ENCODE measurements at regions not wholly inside any gene's neighbourhood (a gene's known extent, or its start where the extent isn't known, plus 50 kb on each side); places are given as distances from the start of the nearest gene placed in this dataset.

- no peak for TF ChIP-seq ZNF462 (CRISPR knock-in tag; IDR thresholded peaks at IDR 0.05)
- no peak for TF ChIP-seq ZNF331 (CRISPR knock-in tag; IDR thresholded peaks at IDR 0.05; ENCODE audit: low read depth)
Observed at GRCh38 chr3:95341314-95341713, 1278.5 kb downstream of the NSUN3 start (continued).

GRCh38 chr3:95343228-95343627 is 1280.4 kb downstream of the NSUN3 start:
- Histone ChIP-seq H3K4me1 (ENCODE audit: insufficient read depth) (peaks cover 30% of the 10 kb centered on the region), H4K20me1 (replicated peaks; ENCODE audit: insufficient read depth) (no peaks in the 10 kb centered on the region), H2AFZ (peak overlapping the region; percentile 20; the same call in 1 of the 2 replicates), H3K4me2 (peak overlapping the region; percentile 59), H3K27ac (ENCODE audit: low read depth) (no peak overlapping the region), H3K79me2 (replicated peaks; ENCODE audit: insufficient read depth) (no peaks in the 10 kb centered on the region), H3F3A (replicated peaks; ENCODE audit: low read depth) (no peaks in the 10 kb centered on the region), H3K27me3 (ENCODE audit: insufficient read depth) (no peaks in the 10 kb centered on the region), H3K4me3 (no peak overlapping the region), H3K9me2 (ENCODE audit: insufficient read depth) (no peaks in the 10 kb centered on the region; the same call in 1 of the 2 replicates), H3K36me3 (ENCODE audit: insufficient read depth) (no peaks in the 10 kb centered on the region)
- Mint-ChIP-seq H3K36me3 (ENCODE audit: low read depth) (peaks cover 8% of the 10 kb centered on the region), H3K4me3 (no peak overlapping the region), H3K9me3 (peaks cover 6% of the 10 kb centered on the region), H3K27ac (no peak overlapping the region; the same call in 1 of the 2 replicates), H3K27me3 (ENCODE audit: insufficient read depth, low read depth, poor library complexity) (peaks cover 2% of the 10 kb centered on the region), H3K4me1 (peaks cover 17% of the 10 kb centered on the region)
- DNase-seq (ENCODE audit: low spot score) = no peak
- peak; percentile 50 for ATAC-seq
- TF ChIP-seq EZH2 (IDR thresholded peaks at IDR 0.05; ENCODE audit: low read depth, unreplicated experiment) (no peak), JUNB (IDR thresholded peaks at IDR 0.05; ENCODE audit: unreplicated experiment) (no peak), EZH2phosphoT487 (IDR thresholded peaks at IDR 0.05; ENCODE audit: unreplicated experiment) (no peak), POLR2AphosphoS5 (IDR thresholded peaks at IDR 0.05; ENCODE audit: low read depth) (no peak), STAT1 (IDR thresholded peaks at IDR 0.05; ENCODE audit: unreplicated experiment) (no peak), NANOG (IDR thresholded peaks at IDR 0.05; ENCODE audit: borderline replicate concordance) (no peak), REST (IDR thresholded peaks at IDR 0.05; ENCODE audit: unreplicated experiment) (no peak), ETS1 (IDR thresholded peaks at IDR 0.05) (no peak), CTCF (conservative IDR thresholded peaks at IDR 0.05; ENCODE audit: low read depth in 2 of 2) (no peak)

All from GM23338 (cell line).